ENCODE measurements at regions not wholly inside any gene's neighbourhood (a gene's known extent, or its start where the extent isn't known, plus 50 kb on each side); places are given as distances from the start of the nearest gene placed in this dataset.

DNA sequence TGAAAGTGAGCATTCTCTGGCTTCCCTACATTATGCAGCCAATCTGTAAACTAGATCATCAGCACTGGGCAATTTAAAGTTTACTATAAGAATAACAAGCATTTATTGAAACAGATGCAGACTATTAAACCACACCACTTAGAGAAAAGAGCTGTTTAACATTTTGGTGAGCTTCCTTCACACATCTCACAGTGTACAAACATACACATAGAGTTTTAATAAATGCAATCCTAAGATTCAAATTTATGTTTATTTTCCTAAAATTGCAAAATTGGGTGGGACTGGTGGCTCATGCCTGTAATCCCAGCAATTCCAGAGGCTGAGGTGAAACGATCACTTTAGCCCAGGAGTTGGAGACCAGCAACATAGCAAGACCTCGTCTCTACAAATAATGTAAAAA, 199.3 kb downstream of the SH3BP4 start:
- 87 to 91% methylated on average over 2 of the region's 2 CpGs for WGBS, 2 donors
- H3K27ac ChIP-seq: no peak overlapping the region
- no peaks in the 10 kb centered on the region for H3K27me3 ChIP-seq
- no peaks in the 10 kb centered on the region for H3K9me3 ChIP-seq
- no peak for DNase-seq
- no peak overlapping the region for H3K4me3 ChIP-seq
- no peaks in the 10 kb centered on the region for H3K4me1 ChIP-seq
- intact Hi-C loops (cut with DNase I; ENCODE audit: low total_unique reads): no loop called here
- TF ChIP-seq POLR2A (IDR thresholded peaks at IDR 0.05): no peak
- TF ChIP-seq, protein P1, sequence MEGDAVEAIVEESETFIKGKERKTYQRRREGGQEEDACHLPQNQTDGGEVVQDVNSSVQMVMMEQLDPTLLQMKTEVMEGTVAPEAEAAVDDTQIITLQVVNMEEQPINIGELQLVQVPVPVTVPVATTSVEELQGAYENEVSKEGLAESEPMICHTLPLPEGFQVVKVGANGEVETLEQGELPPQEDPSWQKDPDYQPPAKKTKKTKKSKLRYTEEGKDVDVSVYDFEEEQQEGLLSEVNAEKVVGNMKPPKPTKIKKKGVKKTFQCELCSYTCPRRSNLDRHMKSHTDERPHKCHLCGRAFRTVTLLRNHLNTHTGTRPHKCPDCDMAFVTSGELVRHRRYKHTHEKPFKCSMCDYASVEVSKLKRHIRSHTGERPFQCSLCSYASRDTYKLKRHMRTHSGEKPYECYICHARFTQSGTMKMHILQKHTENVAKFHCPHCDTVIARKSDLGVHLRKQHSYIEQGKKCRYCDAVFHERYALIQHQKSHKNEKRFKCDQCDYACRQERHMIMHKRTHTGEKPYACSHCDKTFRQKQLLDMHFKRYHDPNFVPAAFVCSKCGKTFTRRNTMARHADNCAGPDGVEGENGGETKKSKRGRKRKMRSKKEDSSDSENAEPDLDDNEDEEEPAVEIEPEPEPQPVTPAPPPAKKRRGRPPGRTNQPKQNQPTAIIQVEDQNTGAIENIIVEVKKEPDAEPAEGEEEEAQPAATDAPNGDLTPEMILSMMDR (IDR thresholded peaks at IDR 0.05): no peak
- H3K36me3 ChIP-seq (ENCODE audit: low read depth, missing control alignments): no peaks in the 10 kb centered on the region

DNA sequence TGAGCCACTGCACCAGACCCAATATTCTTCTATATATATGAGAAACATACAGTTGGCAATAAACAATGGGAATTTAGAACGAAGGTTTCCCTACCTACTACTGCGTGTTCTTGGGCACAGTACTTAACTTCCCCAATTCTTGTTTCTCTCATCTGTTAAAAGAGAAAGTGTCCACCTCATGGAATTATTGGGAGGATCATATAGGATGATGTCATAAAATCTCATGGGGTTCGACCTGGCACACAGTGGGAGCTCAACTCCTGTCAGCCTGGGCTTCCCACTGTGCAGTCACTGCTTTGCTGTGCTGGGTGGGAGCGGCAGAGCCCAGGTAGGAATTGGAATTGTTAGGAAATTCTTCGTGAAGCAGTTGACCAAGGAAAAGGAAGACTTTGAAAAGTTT, 203.3 kb downstream of the SH3BP4 start:
- H3K27ac ChIP-seq: no peak overlapping the region
- no peaks in the 10 kb centered on the region for H3K4me1 ChIP-seq
- DNase-seq: no peak
- intact Hi-C loops (cut with DNase I; ENCODE audit: low total_unique reads): no loop called here
- H3K4me3 ChIP-seq: no peak overlapping the region
- 91 to 93% methylated on average over 5 of the region's 5 CpGs for WGBS, 2 donors
- H3K9me3 ChIP-seq: no peaks in the 10 kb centered on the region
- no peak for TF ChIP-seq POLR2A (IDR thresholded peaks at IDR 0.05)
- TF ChIP-seq, protein P1 (IDR thresholded peaks at IDR 0.05): no peak
- H3K36me3 ChIP-seq (ENCODE audit: low read depth, missing control alignments): no peaks in the 10 kb centered on the region
- H3K27me3 ChIP-seq: no peaks in the 10 kb centered on the region

DNA sequence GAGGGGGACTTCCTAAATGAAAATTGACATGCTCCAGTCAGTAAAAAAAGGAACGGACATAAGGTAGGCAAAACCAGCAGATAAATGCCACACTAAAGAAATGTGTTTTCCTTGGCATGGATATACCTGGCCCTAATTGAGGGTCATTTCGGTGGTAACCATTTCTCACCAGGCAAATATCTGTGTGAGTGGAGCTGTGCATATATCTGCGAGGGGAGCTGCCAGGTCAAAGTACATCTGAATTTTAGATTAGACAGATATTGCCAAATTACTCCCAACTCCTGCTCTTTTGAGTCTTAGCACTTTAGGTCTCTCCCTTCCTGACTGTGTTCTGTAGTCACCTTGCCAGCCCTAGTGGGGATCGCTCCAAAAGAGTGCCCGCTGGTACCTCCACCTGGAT, 204.2 kb downstream of the SH3BP4 start:
- no peaks in the 10 kb centered on the region for H3K27me3 ChIP-seq
- H3K9me3 ChIP-seq: no peaks in the 10 kb centered on the region
- no peak overlapping the region for H3K27ac ChIP-seq
- no peaks in the 10 kb centered on the region for H3K36me3 ChIP-seq (ENCODE audit: low read depth, missing control alignments)
- DNase-seq: no peak
- TF ChIP-seq, protein P1 (IDR thresholded peaks at IDR 0.05): no peak
- no peak for TF ChIP-seq POLR2A (IDR thresholded peaks at IDR 0.05)
- 87 to 89% methylated on average over 5 of the region's 5 CpGs for WGBS, 2 donors
- no peaks in the 10 kb centered on the region for H3K4me1 ChIP-seq
- H3K4me3 ChIP-seq: no peak overlapping the region
- intact Hi-C loops (cut with DNase I; ENCODE audit: low total_unique reads): no loop called here

DNA sequence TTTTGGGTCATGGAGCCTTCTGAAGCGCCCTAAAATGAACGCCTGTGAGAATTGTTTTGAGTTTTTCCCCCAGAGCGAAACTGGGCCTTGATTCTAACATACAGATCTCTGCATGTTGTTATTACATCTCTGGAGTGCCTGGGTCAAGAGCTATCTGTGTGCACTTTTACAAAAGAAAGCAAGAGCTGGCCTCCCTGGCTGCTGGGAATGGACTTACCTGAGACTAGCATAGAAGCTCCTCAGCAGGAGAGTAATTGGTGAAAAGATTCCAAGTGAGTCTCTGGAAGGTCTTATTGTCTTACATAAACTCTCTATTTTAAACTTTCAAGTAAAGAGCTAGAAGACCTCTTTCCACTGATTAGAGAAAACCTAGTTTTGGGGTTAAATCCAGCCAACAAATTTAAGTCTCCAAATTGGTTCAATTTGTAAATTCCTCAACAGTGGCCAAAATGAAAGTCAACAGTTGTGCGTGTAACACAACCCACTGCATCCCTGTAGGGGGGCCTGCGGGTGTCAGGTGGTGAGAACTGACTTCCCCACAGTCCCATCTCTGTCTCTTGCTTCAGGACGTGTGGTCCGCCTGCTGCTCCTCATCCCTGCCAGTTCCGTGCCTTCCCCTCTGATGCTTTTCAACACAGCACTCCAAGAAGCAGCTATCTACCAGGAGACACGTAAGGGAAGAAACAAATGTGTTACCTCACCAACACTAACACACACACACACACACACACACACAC, 206.1 kb downstream of the SH3BP4 start:
- no peak for DNase-seq
- H3K4me3 ChIP-seq: no peak overlapping the region
- H3K4me1 ChIP-seq: no peaks in the 10 kb centered on the region
- H3K27me3 ChIP-seq: no peaks in the 10 kb centered on the region
- H3K27ac ChIP-seq: no peak overlapping the region
- TF ChIP-seq POLR2A (IDR thresholded peaks at IDR 0.05): no peak
- TF ChIP-seq, protein P1 (IDR thresholded peaks at IDR 0.05): no peak
- no peaks in the 10 kb centered on the region for H3K9me3 ChIP-seq
- 87% methylated on average over 9 of the region's 9 CpGs for WGBS, 2 donors
- H3K36me3 ChIP-seq (ENCODE audit: low read depth, missing control alignments): no peaks in the 10 kb centered on the region
- intact Hi-C loops (cut with DNase I; ENCODE audit: low total_unique reads): no loop called here

DNA sequence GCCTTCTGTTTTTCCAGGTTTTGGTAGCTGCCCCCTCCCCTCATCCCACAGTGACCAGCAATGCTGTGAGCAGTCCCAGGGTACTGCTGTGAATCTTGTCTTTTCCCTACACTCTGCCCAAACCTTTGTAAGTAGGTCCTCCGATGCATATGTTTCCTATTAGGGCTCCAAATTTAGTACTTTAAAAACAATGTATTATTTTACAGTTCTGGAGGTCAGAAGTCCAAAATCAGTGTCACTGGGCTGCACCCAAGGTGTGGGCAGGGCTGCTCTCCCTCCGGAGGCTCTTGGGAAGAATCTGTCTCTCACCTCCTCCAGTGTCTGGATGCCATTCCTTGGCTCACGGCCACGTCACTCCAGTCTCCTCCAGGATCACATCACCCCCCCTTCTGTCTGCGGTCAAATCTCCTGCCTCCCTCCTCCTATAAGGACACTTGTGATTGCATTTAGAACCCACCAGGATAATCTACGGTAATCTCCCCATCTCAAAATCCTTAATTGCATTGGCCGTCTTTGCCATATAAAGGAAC, 208.5 kb downstream of the SH3BP4 start:
- WGBS, 2 donors: 70 to 82% methylated on average over 7 of the region's 7 CpGs
- DNase-seq: no peak

More for the DNA sequence above, 208.5 kb downstream of the SH3BP4 start:
- intact Hi-C loops (cut with DNase I; ENCODE audit: low total_unique reads): no loop called here
- H3K27ac ChIP-seq: no peak overlapping the region
- no peak overlapping the region for H3K4me3 ChIP-seq
- H3K36me3 ChIP-seq (ENCODE audit: low read depth, missing control alignments): no peaks in the 10 kb centered on the region
- no peaks in the 10 kb centered on the region for H3K9me3 ChIP-seq
- no peak for TF ChIP-seq POLR2A (IDR thresholded peaks at IDR 0.05)
- TF ChIP-seq, protein P1 (IDR thresholded peaks at IDR 0.05): no peak
- H3K4me1 ChIP-seq: no peaks in the 10 kb centered on the region
- no peaks in the 10 kb centered on the region for H3K27me3 ChIP-seq

All from testis (tissue), 2 donors.